GM23248 (cell line): ENCODE measurements at regions not wholly inside any gene's neighbourhood (a gene's known extent, or its start where the extent isn't known, plus 50 kb on each side); places are given as distances from the start of the nearest gene placed in this dataset.
A peak's percentile ranks its signal among the peaks of the same experiment; 100 is the strongest.

Source experiments
- DNase-seq: peaks from one replicate; pipeline ENCODE4 v3.0.0-alpha.2; 2015
- H2AFZ ChIP-seq: fragments of 200-600 bp; sonication (generic); 2 replicates; pipeline ENCODE4 v1.6.1; 2016; ENCODE audit warnings: antibody characterized with exemption
- H3F3A ChIP-seq: fragments of 200-600 bp; sonication (generic); 2 replicates; pipeline ENCODE4 v1.6.1; 2016; ENCODE audit warnings: mild to moderate bottlenecking, antibody characterized with exemption, mixed run types; ENCODE audit not compliant: insufficient read depth
- H3K27ac ChIP-seq: fragments of 200-600 bp; sonication (generic); 2 replicates; pipeline ENCODE4 v1.5.1; 2016; ENCODE audit warnings: mild to moderate bottlenecking
- H3K27me3 ChIP-seq: fragments of 200-600 bp; sonication (generic); replicated peaks from 2 replicates; pipeline ENCODE4 v1.6.1; 2016; ENCODE audit warnings: mild to moderate bottlenecking; ENCODE audit not compliant: insufficient read depth
- H3K36me3 ChIP-seq: fragments of 200-600 bp; sonication (generic); 2 replicates; pipeline ENCODE4 v1.6.1; 2016; ENCODE audit warnings: low read depth, mild to moderate bottlenecking
- H3K4me1 ChIP-seq: fragments of 200-600 bp; sonication (generic); 2 replicates; pipeline ENCODE4 v1.6.1; 2016; ENCODE audit warnings: mild to moderate bottlenecking; ENCODE audit not compliant: insufficient read depth
- H3K4me2 ChIP-seq: fragments of 200-600 bp; sonication (generic); one replicate; pipeline ENCODE4 v1.6.1; 2016; ENCODE audit warnings: mild to moderate bottlenecking; ENCODE audit not compliant: unreplicated experiment
- H3K4me3 ChIP-seq: fragments of 200-600 bp; sonication (generic); 2 replicates; pipeline ENCODE4 v1.5.1; 2016; ENCODE audit warnings: mild to moderate bottlenecking
- H3K79me2 ChIP-seq: fragments of 200-600 bp; sonication (generic); 2 replicates; pipeline ENCODE4 v1.6.1; 2016; ENCODE audit warnings: mild to moderate bottlenecking; ENCODE audit not compliant: insufficient read depth
- H3K9ac ChIP-seq: fragments of 200-600 bp; sonication (generic); 2 replicates; pipeline ENCODE4 v1.6.1; 2016; ENCODE audit warnings: mild to moderate bottlenecking
- H3K9me2 ChIP-seq: fragments of 200-600 bp; sonication (generic); 2 replicates; pipeline ENCODE4 v1.6.1; 2016; ENCODE audit warnings: mixed run types, mild to moderate bottlenecking, moderate library complexity; ENCODE audit not compliant: insufficient read depth
- H3K9me3 ChIP-seq: fragments of 200-600 bp; sonication (generic); one replicate; pipeline ENCODE4 v1.6.1; 2017; ENCODE audit warnings: low read depth
- H4K20me1 ChIP-seq: fragments of 200-600 bp; sonication (generic); 2 replicates; pipeline ENCODE4 v1.6.0; 2016; ENCODE audit not compliant: insufficient read depth
- EZH2 ChIP-seq: fragments of 200-600 bp; sonication (generic); IDR thresholded peaks from 2 replicates; pipeline ENCODE4 v1.6.1; 2018; ENCODE audit warnings: antibody characterized with exemption, mild to moderate bottlenecking; ENCODE audit not compliant: insufficient read depth, poor library complexity, severe bottlenecking
- EZH2phosphoT487 ChIP-seq: fragments of 200-600 bp; sonication (generic); IDR thresholded peaks from 2 replicates; pipeline ENCODE4 v1.6.1; 2018; ENCODE audit warnings: antibody characterized with exemption, moderate library complexity, mild to moderate bottlenecking, low read depth; ENCODE audit not compliant: insufficient read depth
- WGBS, 2 experiments: methylation state at CpG; one replicate each; pipeline ENCODE4 v1.1.6; 2015 to 2017; ENCODE audit warnings: low lambda C conversion rate in 2 of 2, low coverage in 1 of 2; ENCODE audit errors: missing lambda C conversion rate in 2 of 2; 5-methylcytosine and 5-hydroxymethylcytosine counted together
- in situ Hi-C: fragments of 300-500 bp; cut with MboI; formaldehyde crosslinking; loops from 2 replicates; pipeline ENCODE4 v1.15.0; 2020

- TF ChIP-seq EZH2phosphoT487: no peak
- no peak for TF ChIP-seq EZH2
- Histone ChIP-seq H3K4me3 (no peak overlapping the region), H3K79me2 (peaks cover 5% of the 10 kb centered on the region; the same call in 1 of the 2 replicates), H3K9me2 (no peaks in the 10 kb centered on the region), H3K27me3 (no peaks in the 10 kb centered on the region), H3K4me2 (no peak overlapping the region), H2AFZ (no peak overlapping the region), H3K9me3 (no peaks in the 10 kb centered on the region), H3K9ac (no peak overlapping the region), H3K4me1 (no peaks in the 10 kb centered on the region), H3F3A (no peaks in the 10 kb centered on the region), H4K20me1 (no peaks in the 10 kb centered on the region), H3K27ac (no peak overlapping the region), H3K36me3 (no peaks in the 10 kb centered on the region)
- DNase-seq: no peak
- WGBS, 2 experiments: 86 to 88% methylated on average over 5 of the region's 5 CpGs
- in situ Hi-C loops: no loop called here
These were observed 171.0 kb upstream of the FOXN3 start for GRCh38 chr14:89588016-89588415.

- Histone ChIP-seq H3F3A (no peaks in the 10 kb centered on the region), H2AFZ (no peak overlapping the region), H3K27ac (no peak overlapping the region), H3K27me3 (no peaks in the 10 kb centered on the region), H3K4me2 (no peak overlapping the region), H3K4me1 (no peaks in the 10 kb centered on the region), H3K9ac (no peak overlapping the region), H4K20me1 (no peaks in the 10 kb centered on the region), H3K79me2 (peaks cover 5% of the 10 kb centered on the region; the same call in 1 of the 2 replicates), H3K36me3 (no peaks in the 10 kb centered on the region), H3K4me3 (no peak overlapping the region), H3K9me2 (no peaks in the 10 kb centered on the region), H3K9me3 (no peaks in the 10 kb centered on the region)
- WGBS, 2 experiments: 95 to 99% methylated on average over 5 of the region's 5 CpGs
- no peak for TF ChIP-seq EZH2
- TF ChIP-seq EZH2phosphoT487: no peak
- no peak for DNase-seq
- in situ Hi-C loops: no loop called here
These were observed 170.0 kb upstream of the FOXN3 start for GRCh38 chr14:89587136-89587420.

GRCh38 chr14:89586258-89587135 is 169.5 kb upstream of the FOXN3 start:
- H3K36me3 ChIP-seq: no peaks in the 10 kb centered on the region
- no peak overlapping the region for H3K27ac ChIP-seq
- no peaks in the 10 kb centered on the region for H4K20me1 ChIP-seq
- no peaks in the 10 kb centered on the region for H3K27me3 ChIP-seq
- H2AFZ ChIP-seq: no peak overlapping the region
- peaks cover 5% of the 10 kb centered on the region; the same call in 1 of the 2 replicates for H3K79me2 ChIP-seq
- DNase-seq: no peak
- no peaks in the 10 kb centered on the region for H3K9me3 ChIP-seq
- TF ChIP-seq EZH2: no peak
- in situ Hi-C loops: no loop called here
- no peaks in the 10 kb centered on the region for H3K9me2 ChIP-seq
- H3K9ac ChIP-seq: no peak overlapping the region
- no peaks in the 10 kb centered on the region for H3F3A ChIP-seq
- WGBS, 2 experiments: 92 to 93% methylated on average over 5 of the region's 5 CpGs
- no peak overlapping the region for H3K4me2 ChIP-seq
- H3K4me3 ChIP-seq: no peak overlapping the region
- H3K4me1 ChIP-seq: no peaks in the 10 kb centered on the region

- WGBS, 2 experiments: 23 to 32% methylated on average over 4 of the region's 4 CpGs
- H3K9me3 ChIP-seq: no peaks in the 10 kb centered on the region
- H3K36me3 ChIP-seq: no peaks in the 10 kb centered on the region
- no peaks in the 10 kb centered on the region for H3K27me3 ChIP-seq
- no peaks in the 10 kb centered on the region for H3K4me1 ChIP-seq
- no peak overlapping the region for H3K4me2 ChIP-seq
- peak; percentile 45 for DNase-seq
- 0 out of 2 replicates have a peak, but pooled peaks cover 4% of the 10 kb centered on the region for H3F3A ChIP-seq
- no peak for TF ChIP-seq EZH2
- no peak for TF ChIP-seq EZH2phosphoT487
- in situ Hi-C loops: no loop called here
- no peak overlapping the region for H3K4me3 ChIP-seq
- H3K27ac ChIP-seq: no peak overlapping the region
- no peaks in the 10 kb centered on the region for H3K79me2 ChIP-seq
- no peak overlapping the region for H2AFZ ChIP-seq
- H3K9ac ChIP-seq: no peak overlapping the region
- H3K9me2 ChIP-seq: no peaks in the 10 kb centered on the region
- H4K20me1 ChIP-seq: no peaks in the 10 kb centered on the region
These were observed 161.1 kb upstream of the FOXN3 start for GRCh38 chr14:89578156-89578555.
